ENCODE measurements at regions not wholly inside any gene's neighbourhood (a gene's known extent, or its start where the extent isn't known, plus 50 kb on each side); places are given as distances from the start of the nearest gene placed in this dataset. TPM values are rescaled to one million over a fixed set of nuclear protein-coding genes. Genes with fewer than 3 reads are reported as not detected.

Small RNA genes in the stretch of these regions (small RNA-seq; reads per million reads assigned to genes)
- gene RF00019 (not detected), gene RNU1-119P (not detected)

All from K562 (cell line).